Endodermal cell (in vitro differentiated cells): ENCODE measurements at regions not wholly inside any gene's neighbourhood (a gene's known extent, or its start where the extent isn't known, plus 50 kb on each side); places are given as distances from the start of the nearest gene placed in this dataset.

ENCODE experiments used
- DNase-seq: peaks from one replicate; pipeline ENCODE4 v3.0.0-alpha.2; 2017
- H3K27ac ChIP-seq: 2 replicates; pipeline ENCODE4 v1.5.1; 2013; ENCODE audit warnings: mild to moderate bottlenecking, low read depth, low read length, moderate library complexity
- H3K27me3 ChIP-seq: 2 replicates; pipeline ENCODE4 v1.6.1; 2013; ENCODE audit warnings: mild to moderate bottlenecking, low read length, moderate library complexity; ENCODE audit not compliant: insufficient read depth, control insufficient read depth, poor library complexity, severe bottlenecking
- H3K36me3 ChIP-seq: 2 replicates; pipeline ENCODE4 v1.7.0; 2013; ENCODE audit warnings: mild to moderate bottlenecking, low read length, moderate library complexity; ENCODE audit not compliant: control insufficient read depth, insufficient read depth
- H3K4me1 ChIP-seq: one replicate; pipeline ENCODE4 v1.7.0; 2013; ENCODE audit warnings: low read length; ENCODE audit not compliant: control insufficient read depth, insufficient read depth
- H3K4me3 ChIP-seq: 2 replicates; pipeline ENCODE4 v1.5.1; 2013; ENCODE audit warnings: mild to moderate bottlenecking, low read length, moderate library complexity
- H3K9ac ChIP-seq: 2 replicates; pipeline ENCODE4 v1.6.1; 2013; ENCODE audit warnings: mild to moderate bottlenecking, low read length, moderate library complexity; ENCODE audit not compliant: poor library complexity, severe bottlenecking; ENCODE audit errors: extremely low read depth
- H3K9me3 ChIP-seq: 2 replicates; pipeline ENCODE4 v1.6.1; 2013; ENCODE audit warnings: mild to moderate bottlenecking, low read length, moderate library complexity; ENCODE audit not compliant: control insufficient read depth
- H3K27ac Mint-ChIP-seq: 2 replicates; pipeline ENCODE4 v1.8.0; 2020; ENCODE audit warnings: mixed read lengths
- H3K27me3 Mint-ChIP-seq: 2 replicates; pipeline ENCODE4 v1.8.0; 2021; ENCODE audit warnings: mild to moderate bottlenecking, mixed read lengths; ENCODE audit not compliant: insufficient read depth
- H3K36me3 Mint-ChIP-seq: 2 replicates; pipeline ENCODE4 v1.8.0; 2020; ENCODE audit warnings: low read depth, mixed read lengths
- H3K4me1 Mint-ChIP-seq: 2 replicates; pipeline ENCODE4 v1.8.0; 2020; ENCODE audit warnings: mixed read lengths
- H3K4me3 Mint-ChIP-seq: 2 replicates; pipeline ENCODE4 v1.8.0; 2020; ENCODE audit warnings: mild to moderate bottlenecking, moderate library complexity, mixed read lengths
- H3K9me3 Mint-ChIP-seq: 2 replicates; pipeline ENCODE4 v1.8.0; 2020; ENCODE audit warnings: mild to moderate bottlenecking, mixed read lengths
- CTCF ChIP-seq: fragments of 200-600 bp; sonication (generic); conservative IDR thresholded peaks from 2 replicates; pipeline ENCODE4 v1.5.0; 2021; ENCODE audit warnings: antibody characterized with exemption, mild to moderate bottlenecking
- WGBS, 2 experiments: methylation state at CpG; one replicate each; pipeline versions ENCODE4 v1.1.5 to v1.1.7; 2013; ENCODE audit warnings: missing lambda C conversion rate in 2 of 2, mixed read lengths in 1 of 2; ENCODE audit not compliant: insufficient coverage in 1 of 2, insufficient read length in 1 of 2; 5-methylcytosine and 5-hydroxymethylcytosine counted together

DNA sequence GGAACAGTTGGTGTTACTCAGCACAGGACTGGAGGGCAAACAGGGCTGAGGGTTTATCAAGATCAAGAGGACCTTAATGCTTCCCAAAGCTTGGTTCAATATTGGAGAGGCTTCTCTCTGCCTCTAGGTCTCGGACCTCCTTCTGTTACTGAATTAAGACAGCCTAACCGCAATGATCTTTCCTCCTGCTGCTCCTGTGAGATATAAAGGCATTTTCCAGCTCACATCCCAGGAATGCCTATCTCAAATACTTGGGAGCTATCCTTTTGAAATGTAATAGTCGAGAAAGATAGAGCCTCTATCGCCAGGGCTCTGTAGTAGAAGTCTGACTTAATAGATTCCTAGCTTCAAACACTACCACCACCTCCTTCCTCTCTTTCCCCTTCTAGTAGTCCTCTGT lies 1475.0 kb downstream of the SLITRK1 start:
- H3K27me3 ChIP-seq = no peaks in the 10 kb centered on the region
- no peak for TF ChIP-seq CTCF
- Mint-ChIP-seq H3K27ac (peak overlapping the region; percentile 55), H3K9me3 (peaks cover 10% of the 10 kb centered on the region), H3K36me3 (no peaks in the 10 kb centered on the region), H3K27me3 (no peaks in the 10 kb centered on the region), H3K4me3 (no peak overlapping the region), H3K4me1 (peaks cover 16% of the 10 kb centered on the region)
- H3K9me3 ChIP-seq = peaks cover 19% of the 10 kb centered on the region
- no peak overlapping the region for H3K9ac ChIP-seq
- no peaks in the 10 kb centered on the region for H3K4me1 ChIP-seq
- no peaks in the 10 kb centered on the region for H3K36me3 ChIP-seq
- no peak for DNase-seq
- peak overlapping the region; percentile 20 for H3K4me3 ChIP-seq
- no peak overlapping the region for H3K27ac ChIP-seq
- WGBS, 2 experiments = 68 to 85% methylated on average over 3 to 4 of the region's 4 CpGs

DNA sequence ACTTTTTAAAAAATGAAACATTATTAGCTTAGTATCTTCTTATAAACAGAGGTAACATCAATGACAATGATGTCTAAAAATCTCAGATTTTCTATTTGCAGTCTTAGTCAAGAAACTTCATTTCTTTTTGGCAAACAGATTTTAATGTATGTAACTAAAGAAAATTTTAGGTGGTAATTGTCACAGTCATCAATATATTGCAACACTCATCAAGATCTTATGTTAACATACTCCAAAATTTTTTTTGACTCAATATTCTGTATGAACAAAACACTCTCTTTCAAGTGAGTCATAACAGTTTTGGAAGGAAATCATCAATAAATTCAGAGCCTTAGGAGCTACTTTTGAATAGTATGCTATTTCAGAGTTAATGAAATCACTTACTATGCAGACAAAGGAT lies 1507.6 kb downstream of the SLITRK1 start:
- no peak for TF ChIP-seq CTCF
- Histone ChIP-seq H3K4me1 (no peaks in the 10 kb centered on the region), H3K9ac (no peak overlapping the region), H3K36me3 (peaks cover 5% of the 10 kb centered on the region), H3K4me3 (no peak overlapping the region), H3K27me3 (no peaks in the 10 kb centered on the region), H3K27ac (no peak overlapping the region), H3K9me3 (peaks cover 18% of the 10 kb centered on the region)
- Mint-ChIP-seq H3K27me3 (no peaks in the 10 kb centered on the region), H3K4me3 (no peak overlapping the region), H3K9me3 (peaks cover 16% of the 10 kb centered on the region), H3K27ac (no peak overlapping the region), H3K36me3 (peaks cover 13% of the 10 kb centered on the region), H3K4me1 (peaks cover 7% of the 10 kb centered on the region)
- DNase-seq = no peak

DNA sequence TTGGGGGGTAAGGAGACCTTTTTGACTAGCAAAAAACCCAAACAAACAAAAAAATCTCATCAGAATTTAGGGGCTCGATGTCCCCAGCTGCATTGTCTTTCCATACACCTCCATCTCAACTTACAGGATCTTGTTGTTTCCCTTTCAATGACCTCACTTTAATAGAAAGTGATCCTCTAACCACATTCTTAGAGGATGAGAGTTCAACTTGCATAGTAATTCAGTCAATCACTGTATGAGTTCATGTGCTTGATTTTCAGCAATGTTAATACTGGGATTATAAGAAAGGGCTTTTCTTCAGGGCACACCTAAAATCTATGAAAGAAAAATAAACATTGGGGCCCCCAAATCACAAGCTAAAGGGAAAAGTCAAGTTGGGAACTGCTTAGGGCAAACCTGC lies 1512.0 kb downstream of the SLITRK1 start:
- WGBS, 2 experiments = 89 to 100% methylated on average over 1 of the region's 1 CpG
- H3K9me3 ChIP-seq = no peaks in the 10 kb centered on the region

More for the DNA sequence above, 1512.0 kb downstream of the SLITRK1 start:
- Histone ChIP-seq H3K27me3 (no peaks in the 10 kb centered on the region), H3K27ac (no peak overlapping the region), H3K36me3 (no peaks in the 10 kb centered on the region), H3K9ac (no peak overlapping the region), H3K4me3 (no peak overlapping the region), H3K4me1 (no peaks in the 10 kb centered on the region)
- H3K4me3 Mint-ChIP-seq = no peak overlapping the region
- no peaks in the 10 kb centered on the region for H3K9me3 Mint-ChIP-seq
- H3K36me3 Mint-ChIP-seq = no peaks in the 10 kb centered on the region
- TF ChIP-seq CTCF = no peak
- H3K27me3 Mint-ChIP-seq = no peaks in the 10 kb centered on the region
- H3K4me1 Mint-ChIP-seq = peaks cover 7% of the 10 kb centered on the region
- H3K27ac Mint-ChIP-seq = no peak overlapping the region
- no peak for DNase-seq
